GM12878 (cell line): ENCODE measurements at regions not wholly inside any gene's neighbourhood (a gene's known extent, or its start where the extent isn't known, plus 50 kb on each side); places are given as distances from the start of the nearest gene placed in this dataset.

Experiments
- ATAC-seq: fragments of 200-7000 bp; cut with Tn5 transposase; 3 replicates; pipeline ENCODE4 v1.9.1; 2020; ENCODE audit warnings: mild to moderate bottlenecking, moderate library complexity
- BruUV-seq: library from RNA; stranded (reverse); fragments of 400-500 nt; replicated peaks from 2 replicates; lab custom pipeline; 2021; lab: Mats Ljungman, UMichigan
- CTCF ChIA-PET: fragments of 300-600 bp; sonication (Branson Sonifier 250); formaldehyde crosslinking; extraction: SDS; loops from one replicate; lab custom pipeline; 2021; ENCODE audit warnings: inconsistent platforms; lab: Yijun Ruan, JAX
- POLR2A ChIA-PET: fragments of 350-600 bp; formaldehyde crosslinking; extraction: SDS; loops from one replicate; lab custom pipeline; 2021; ENCODE audit warnings: inconsistent platforms; lab: Charles Lee
- RAD21 ChIA-PET: fragments of 300-600 bp; sonication (Branson Sonifier 250); formaldehyde crosslinking; loops from one replicate; lab custom pipeline; 2023; ENCODE audit warnings: antibody characterized with exemption; ENCODE audit not compliant: unreplicated experiment; lab: Charles Lee
- SMC1A ChIA-PET: fragments of 300-600 bp; sonication (Branson Sonifier 250); formaldehyde crosslinking; loops from one replicate; lab custom pipeline; 2023; ENCODE audit not compliant: unreplicated experiment, uncharacterized antibody; lab: Charles Lee
- DNase-seq: peaks from one replicate; pipeline ENCODE4 v3.0.0-alpha.2; 2011; ENCODE audit warnings: low read depth, low spot score
- FAIRE-seq: peaks from 3 replicates; lab custom pipeline; 2011; peaks lifted over from hg19 to GRCh38; lab: Jason Lieb, UNC
- H2AFZ ChIP-seq: 2 replicates; pipeline ENCODE4 v1.6.0; 2011; ENCODE audit warnings: low read depth, low read length, control low read depth; ENCODE audit not compliant: control insufficient read depth
- H3K27ac ChIP-seq: 2 replicates; pipeline ENCODE4 v1.5.1; 2011; ENCODE audit warnings: control low read depth; ENCODE audit not compliant: control insufficient read depth, insufficient read depth
- H3K27me3 ChIP-seq, 2 experiments: replicated peaks in 1 of 2; 2 replicates each; pipeline versions ENCODE4 v1.6.0 to v1.6.1; 2011; ENCODE audit warnings: low read length in 1 of 2; ENCODE audit not compliant: control insufficient read depth in 2 of 2, insufficient read depth in 2 of 2
- H3K36me3 ChIP-seq, 2 experiments: 2 replicates each; pipeline ENCODE4 v1.5.1; 2011; ENCODE audit warnings: low read length in 1 of 2; ENCODE audit not compliant: control insufficient read depth in 2 of 2, insufficient read depth in 2 of 2
- H3K4me1 ChIP-seq: 2 replicates; pipeline ENCODE4 v1.6.1; 2011; ENCODE audit warnings: mild to moderate bottlenecking, low read length, moderate library complexity, mixed read lengths; ENCODE audit not compliant: control insufficient read depth, insufficient read depth
- H3K4me2 ChIP-seq: 2 replicates; pipeline ENCODE4 v1.6.0; 2011; ENCODE audit warnings: control low read depth; ENCODE audit not compliant: control insufficient read depth, insufficient read depth
- H3K4me3 ChIP-seq: fragments of 200-600 bp; sonication (generic); 2 replicates; pipeline ENCODE4 v1.5.1; 2016
- H3K79me2 ChIP-seq: 2 replicates; pipeline ENCODE4 v1.6.0; 2011; ENCODE audit warnings: low read length; ENCODE audit not compliant: control insufficient read depth, insufficient read depth
- H3K9ac ChIP-seq: 2 replicates; pipeline ENCODE4 v1.8.0; 2011; ENCODE audit warnings: low read length, control low read depth, mixed read lengths; ENCODE audit not compliant: control insufficient read depth, insufficient read depth
- H3K9me3 ChIP-seq: replicated peaks from 3 replicates; pipeline ENCODE4 v1.5.1; 2011; ENCODE audit warnings: mild to moderate bottlenecking, low read length; ENCODE audit not compliant: control insufficient read depth, insufficient read depth
- H4K20me1 ChIP-seq: 2 replicates; pipeline ENCODE4 v1.6.0; 2011; ENCODE audit not compliant: control insufficient read depth, insufficient read depth
- ASH2L ChIP-seq: fragments of 300-600, 200-600 bp; sonication (generic); IDR thresholded peaks from 2 replicates; pipeline ENCODE4 v1.6.1; 2017; ENCODE audit warnings: low read depth, mild to moderate bottlenecking, borderline replicate concordance
- BMI1 ChIP-seq: fragments of 450-650 bp; IDR thresholded peaks from 2 replicates; pipeline ENCODE4 v1.6.1; 2016; ENCODE audit warnings: mild to moderate bottlenecking, moderate library complexity, borderline replicate concordance
- IKZF2 ChIP-seq, 2 experiments: fragments of 450-650 bp; IDR thresholded peaks; 2 replicates each; pipeline ENCODE4 v1.6.1; 2017; ENCODE audit warnings: mild to moderate bottlenecking in 2 of 2, moderate library complexity in 2 of 2
- KLF5 ChIP-seq: fragments of 450-650 bp; IDR thresholded peaks from 2 replicates; pipeline ENCODE4 v1.6.1; 2014; ENCODE audit warnings: mild to moderate bottlenecking; ENCODE audit not compliant: partially characterized antibody
- PAX5 ChIP-seq: IDR thresholded peaks from 2 replicates; pipeline ENCODE4 v1.6.1; 2011; ENCODE audit warnings: low read depth, low read length, borderline replicate concordance
- USF2 ChIP-seq: IDR thresholded peaks from 2 replicates; pipeline ENCODE4 v1.6.1; 2011; ENCODE audit warnings: low read depth, low read length, improper control_type of control experiment, borderline replicate concordance
- ZNF384 ChIP-seq: IDR thresholded peaks from 2 replicates; pipeline ENCODE4 v1.6.1; 2012; ENCODE audit warnings: low read depth, mild to moderate bottlenecking, low read length, improper control_type of control experiment, borderline replicate concordance
- WGBS: methylation state at CpG from one replicate; pipeline ENCODE4 v1.1.6; 2016; ENCODE audit warnings: low lambda C conversion rate; ENCODE audit not compliant: insufficient replicate concordance, insufficient coverage; ENCODE audit errors: missing lambda C conversion rate; 5-methylcytosine and 5-hydroxymethylcytosine counted together
- in situ Hi-C: fragments of 300-500 bp; cut with MboI; formaldehyde crosslinking; loops from 9 replicates; pipeline ENCODE4 v1.14.3; 2018; ENCODE audit warnings: mixed read lengths
- intact Hi-C: fragments of 100-400 bp; cut with micrococcal nuclease; formaldehyde crosslinking; loops from one replicate; pipeline ENCODE4 v1.14.2; 2022; ENCODE audit not compliant: unreplicated experiment
- TF ChIP-seq, protein P1 (sequence below): fragments of 450-650 bp; conservative IDR thresholded peaks from 2 replicates; pipeline ENCODE4 v1.6.1; 2017; ENCODE audit warnings: mild to moderate bottlenecking, moderate library complexity
- TF ChIP-seq, protein P2 (sequence below): fragments of 150-350 bp; IDR thresholded peaks from 2 replicates; pipeline ENCODE4 v1.6.1; 2016; ENCODE audit warnings: low read depth, low read length

DNA sequence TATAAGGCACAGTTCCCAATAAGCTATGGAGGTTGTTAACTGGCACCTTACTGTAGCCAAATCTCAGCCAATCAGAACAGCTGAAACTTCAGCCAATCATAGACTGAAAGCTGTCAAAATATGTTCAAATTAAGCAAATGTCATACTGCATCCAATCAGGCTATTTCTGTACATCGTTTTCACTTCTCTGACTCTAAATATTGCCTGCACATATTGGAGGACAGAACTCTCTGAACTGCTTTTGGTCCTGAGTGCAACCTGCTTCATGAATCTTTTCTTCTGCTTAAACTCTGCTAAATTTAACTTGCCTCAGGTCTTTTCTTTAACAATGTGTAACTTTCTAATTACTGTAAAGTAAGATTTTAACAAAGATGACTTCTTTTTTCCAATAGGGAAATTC, 1198.9 kb upstream of the PCDH7 start:
- FAIRE-seq (no peak), DNase-seq (no peak), ATAC-seq (no peak)
- H3K27me3 ChIP-seq, result no peaks in the 10 kb centered on the region
- H3K79me2 ChIP-seq, result no peaks in the 10 kb centered on the region
- WGBS, result 5% methylated on average over 1 of the region's 1 CpG
- BruUV-seq, result no TSS peak
- H3K27ac ChIP-seq, result no peak overlapping the region
- no peaks in the 10 kb centered on the region for H3K9me3 ChIP-seq
- no peaks in the 10 kb centered on the region for H3K4me1 ChIP-seq
- POLR2A ChIA-PET, result no interaction called here
- H3K4me3 ChIP-seq, result no peak overlapping the region
- H4K20me1 ChIP-seq, result no peaks in the 10 kb centered on the region
- no peak overlapping the region for H3K4me2 ChIP-seq
- CTCF ChIA-PET, result no interaction called here
- in situ Hi-C loops (no loop called here), intact Hi-C loops (no loop called here)
- RAD21 ChIA-PET, result no interaction called here
- H3K9ac ChIP-seq, result no peak overlapping the region
- no peak for TF ChIP-seq ZNF384
- no peak for TF ChIP-seq USF2
- TF ChIP-seq IKZF2 (IDR thresholded peaks at IDR 0.05), result no peak
- no peak for TF ChIP-seq PAX5
- no peak for TF ChIP-seq ASH2L
- no peak for TF ChIP-seq BMI1
- TF ChIP-seq KLF5, result no peak
- TF ChIP-seq, protein P1, sequence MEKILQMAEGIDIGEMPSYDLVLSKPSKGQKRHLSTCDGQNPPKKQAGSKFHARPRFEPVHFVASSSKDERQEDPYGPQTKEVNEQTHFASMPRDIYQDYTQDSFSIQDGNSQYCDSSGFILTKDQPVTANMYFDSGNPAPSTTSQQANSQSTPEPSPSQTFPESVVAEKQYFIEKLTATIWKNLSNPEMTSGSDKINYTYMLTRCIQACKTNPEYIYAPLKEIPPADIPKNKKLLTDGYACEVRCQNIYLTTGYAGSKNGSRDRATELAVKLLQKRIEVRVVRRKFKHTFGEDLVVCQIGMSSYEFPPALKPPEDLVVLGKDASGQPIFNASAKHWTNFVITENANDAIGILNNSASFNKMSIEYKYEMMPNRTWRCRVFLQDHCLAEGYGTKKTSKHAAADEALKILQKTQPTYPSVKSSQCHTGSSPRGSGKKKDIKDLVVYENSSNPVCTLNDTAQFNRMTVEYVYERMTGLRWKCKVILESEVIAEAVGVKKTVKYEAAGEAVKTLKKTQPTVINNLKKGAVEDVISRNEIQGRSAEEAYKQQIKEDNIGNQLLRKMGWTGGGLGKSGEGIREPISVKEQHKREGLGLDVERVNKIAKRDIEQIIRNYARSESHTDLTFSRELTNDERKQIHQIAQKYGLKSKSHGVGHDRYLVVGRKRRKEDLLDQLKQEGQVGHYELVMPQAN, result no peak
- TF ChIP-seq, protein P2, sequence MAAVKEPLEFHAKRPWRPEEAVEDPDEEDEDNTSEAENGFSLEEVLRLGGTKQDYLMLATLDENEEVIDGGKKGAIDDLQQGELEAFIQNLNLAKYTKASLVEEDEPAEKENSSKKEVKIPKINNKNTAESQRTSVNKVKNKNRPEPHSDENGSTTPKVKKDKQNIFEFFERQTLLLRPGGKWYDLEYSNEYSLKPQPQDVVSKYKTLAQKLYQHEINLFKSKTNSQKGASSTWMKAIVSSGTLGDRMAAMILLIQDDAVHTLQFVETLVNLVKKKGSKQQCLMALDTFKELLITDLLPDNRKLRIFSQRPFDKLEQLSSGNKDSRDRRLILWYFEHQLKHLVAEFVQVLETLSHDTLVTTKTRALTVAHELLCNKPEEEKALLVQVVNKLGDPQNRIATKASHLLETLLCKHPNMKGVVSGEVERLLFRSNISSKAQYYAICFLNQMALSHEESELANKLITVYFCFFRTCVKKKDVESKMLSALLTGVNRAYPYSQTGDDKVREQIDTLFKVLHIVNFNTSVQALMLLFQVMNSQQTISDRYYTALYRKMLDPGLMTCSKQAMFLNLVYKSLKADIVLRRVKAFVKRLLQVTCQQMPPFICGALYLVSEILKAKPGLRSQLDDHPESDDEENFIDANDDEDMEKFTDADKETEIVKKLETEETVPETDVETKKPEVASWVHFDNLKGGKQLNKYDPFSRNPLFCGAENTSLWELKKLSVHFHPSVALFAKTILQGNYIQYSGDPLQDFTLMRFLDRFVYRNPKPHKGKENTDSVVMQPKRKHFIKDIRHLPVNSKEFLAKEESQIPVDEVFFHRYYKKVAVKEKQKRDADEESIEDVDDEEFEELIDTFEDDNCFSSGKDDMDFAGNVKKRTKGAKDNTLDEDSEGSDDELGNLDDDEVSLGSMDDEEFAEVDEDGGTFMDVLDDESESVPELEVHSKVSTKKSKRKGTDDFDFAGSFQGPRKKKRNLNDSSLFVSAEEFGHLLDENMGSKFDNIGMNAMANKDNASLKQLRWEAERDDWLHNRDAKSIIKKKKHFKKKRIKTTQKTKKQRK, result no peak
- TF ChIP-seq, all 136 proteins: peak for 0
- Histone ChIP-seq H2AFZ (no peak overlapping the region), H3K36me3 (no peaks in the 10 kb centered on the region)
- SMC1A ChIA-PET, result no interaction called here
